ENCODE measurements at regions not wholly inside any gene's neighbourhood (a gene's known extent, or its start where the extent isn't known, plus 50 kb on each side); places are given as distances from the start of the nearest gene placed in this dataset.

- H3K9me3 Mint-ChIP-seq: peaks cover 8% of the 10 kb centered on the region
- H3K27ac Mint-ChIP-seq: peak overlapping the region; percentile 96
- H3K36me3 Mint-ChIP-seq: peaks cover 6% of the 10 kb centered on the region
These were observed 215.2 kb downstream of the AUH start for GRCh38 chr9:91146391-91147019.

DNA sequence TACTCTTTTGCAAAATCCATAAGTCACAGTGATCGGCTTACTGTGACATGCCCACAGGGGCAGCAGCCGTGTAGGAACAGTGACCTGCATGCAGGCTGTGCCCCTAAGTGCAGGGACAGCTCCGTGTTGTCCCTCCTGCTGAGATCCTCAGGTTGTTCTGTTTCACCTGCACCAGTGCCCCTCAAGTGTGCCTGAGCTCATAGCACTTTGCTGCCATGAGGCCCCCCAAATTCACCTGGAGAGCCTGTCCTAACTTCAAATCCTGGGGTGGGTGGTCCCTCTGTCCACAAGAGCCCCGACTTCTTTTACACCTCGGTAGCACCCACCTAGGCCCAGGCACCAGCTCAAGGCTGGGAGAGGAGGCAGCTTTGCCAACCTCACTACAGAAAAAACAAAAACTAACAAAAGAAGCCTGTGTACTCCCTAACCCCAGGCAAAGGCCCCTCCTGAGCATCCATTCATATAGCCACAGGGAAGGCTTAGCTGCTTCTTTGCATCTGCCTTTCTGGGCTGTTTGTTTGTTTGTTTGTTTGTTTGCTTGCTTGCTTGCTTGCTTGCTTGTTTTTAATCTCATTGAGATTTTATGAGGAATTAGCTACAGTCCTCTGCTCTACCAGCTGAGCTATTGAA lies 214.5 kb downstream of the AUH start:
- Mint-ChIP-seq H3K4me3 (peak overlapping the region; percentile 55), H3K36me3 (peaks cover 6% of the 10 kb centered on the region), H3K4me1 (peaks cover 69% of the 10 kb centered on the region), H3K27ac (peak overlapping the region; percentile 96), H3K27me3 (no peaks in the 10 kb centered on the region), H3K9me3 (peaks cover 8% of the 10 kb centered on the region)
- ATAC-seq: no peak

More at GRCh38 chr9:91146391-91147019, 215.2 kb downstream of the AUH start:
- H3K4me3 Mint-ChIP-seq: peak overlapping the region; percentile 27
- ATAC-seq: peak; percentile 61
- H3K27me3 Mint-ChIP-seq: no peaks in the 10 kb centered on the region
- H3K4me1 Mint-ChIP-seq: peaks cover 69% of the 10 kb centered on the region

DNA sequence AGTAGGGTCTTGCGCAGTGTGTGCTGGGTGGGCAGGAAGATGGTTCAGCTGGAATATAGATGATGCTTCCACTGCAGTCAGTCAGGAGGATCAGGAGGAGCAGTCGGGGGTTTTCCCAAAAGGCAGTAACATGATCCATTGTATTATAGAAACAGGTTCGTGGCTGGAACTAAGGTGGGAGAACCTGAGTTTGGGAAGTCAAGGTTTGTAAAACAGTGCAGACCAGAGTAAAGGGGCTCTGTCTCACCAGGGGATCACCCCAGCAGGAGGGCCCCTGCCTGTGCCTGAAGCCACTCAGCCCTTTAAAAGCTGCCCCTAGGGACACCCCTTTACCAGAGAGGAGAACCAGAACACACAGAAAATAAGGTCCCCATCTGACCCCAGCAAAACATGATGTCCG lies 213.4 kb downstream of the AUH start:
- Mint-ChIP-seq H3K27ac (peak overlapping the region; percentile 96), H3K4me1 (peaks cover 78% of the 10 kb centered on the region), H3K9me3 (peaks cover 8% of the 10 kb centered on the region), H3K36me3 (peaks cover 6% of the 10 kb centered on the region), H3K4me3 (peak overlapping the region; percentile 55), H3K27me3 (no peaks in the 10 kb centered on the region)
- peak; percentile 41 for ATAC-seq

DNA sequence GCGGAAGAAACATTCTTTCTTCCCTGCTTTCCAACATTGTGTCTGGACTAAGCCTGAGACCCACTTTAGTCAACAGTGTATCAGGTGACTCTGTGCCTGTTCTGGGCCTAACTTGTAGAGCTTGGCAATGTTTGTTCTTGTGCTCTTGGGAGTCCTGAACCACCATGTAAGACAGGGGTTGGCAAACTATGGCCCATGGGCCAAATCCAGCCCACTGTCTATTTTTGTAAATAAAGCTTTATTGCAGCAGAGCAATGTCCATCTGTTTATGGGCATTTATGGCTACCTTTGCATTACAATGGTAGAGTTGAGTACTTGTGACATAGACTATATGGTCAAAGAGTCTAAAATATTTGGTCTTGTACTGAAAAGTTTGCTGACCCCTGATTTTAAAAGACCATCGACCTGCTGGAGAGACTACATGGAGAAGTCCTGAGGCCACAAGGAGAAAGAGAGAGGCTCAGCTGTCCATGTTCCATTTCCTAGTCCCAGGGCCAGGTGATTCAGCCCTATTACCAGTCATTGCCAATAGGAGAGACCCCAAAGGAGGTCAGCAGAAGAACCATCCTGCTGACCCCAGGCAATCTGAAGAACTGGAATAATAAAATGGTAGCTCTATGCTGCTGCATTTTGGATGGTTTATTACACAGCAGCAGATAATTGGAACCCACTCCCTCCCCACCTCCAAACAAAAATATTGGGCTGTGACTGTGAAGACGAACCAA lies 211.3 kb downstream of the AUH start:
- H3K9me3 Mint-ChIP-seq: peaks cover 4% of the 10 kb centered on the region

GRCh38 chr9:91150998-91151717 lies 210.6 kb downstream of the AUH start:
- Mint-ChIP-seq H3K9me3 (peaks cover 2% of the 10 kb centered on the region), H3K27ac (peak overlapping the region; percentile 96), H3K27me3 (no peaks in the 10 kb centered on the region), H3K4me3 (peak overlapping the region; percentile 50), H3K36me3 (no peaks in the 10 kb centered on the region), H3K4me1 (peaks cover 69% of the 10 kb centered on the region)
- peak; percentile 86 for ATAC-seq

More for the DNA sequence above, 211.3 kb downstream of the AUH start:
- H3K36me3 Mint-ChIP-seq: peaks cover under 1% of the 10 kb centered on the region
- peaks cover 76% of the 10 kb centered on the region for H3K4me1 Mint-ChIP-seq
- no peak for ATAC-seq
- H3K4me3 Mint-ChIP-seq: no peak overlapping the region
- peak overlapping the region; percentile 96 for H3K27ac Mint-ChIP-seq
- no peaks in the 10 kb centered on the region for H3K27me3 Mint-ChIP-seq

GRCh38 chr9:91151718-91152095 lies 210.0 kb downstream of the AUH start:
- H3K27ac Mint-ChIP-seq: peak overlapping the region; percentile 96
- peaks cover 2% of the 10 kb centered on the region for H3K9me3 Mint-ChIP-seq
- no peaks in the 10 kb centered on the region for H3K27me3 Mint-ChIP-seq
- peak; percentile 58 for ATAC-seq
- H3K36me3 Mint-ChIP-seq: no peaks in the 10 kb centered on the region
- peaks cover 69% of the 10 kb centered on the region for H3K4me1 Mint-ChIP-seq
- peak overlapping the region; percentile 50 for H3K4me3 Mint-ChIP-seq

DNA sequence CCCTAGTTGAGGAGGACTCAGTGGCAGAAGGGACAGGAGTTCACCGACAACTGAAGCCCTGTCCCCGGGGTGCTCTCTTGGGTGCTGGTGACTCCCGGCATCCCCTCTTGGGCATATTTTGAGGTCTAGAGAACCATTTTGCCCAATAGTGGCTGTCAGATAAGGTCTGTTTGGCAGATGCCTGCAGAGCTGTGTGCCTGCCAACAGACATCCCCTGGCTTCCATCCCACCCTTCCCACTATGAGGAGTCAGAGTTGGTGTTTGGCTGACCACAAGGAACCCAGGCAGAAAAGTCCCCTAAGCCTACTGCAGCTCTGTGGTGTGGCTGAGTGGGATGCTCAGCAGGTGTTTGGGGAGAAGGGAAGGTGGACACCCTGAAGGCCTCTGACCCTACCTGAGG lies 207.0 kb downstream of the AUH start:
- Mint-ChIP-seq H3K4me3 (no peak overlapping the region), H3K27ac (peak overlapping the region; percentile 28), H3K27me3 (no peaks in the 10 kb centered on the region), H3K4me1 (peaks cover 44% of the 10 kb centered on the region), H3K36me3 (no peaks in the 10 kb centered on the region), H3K9me3 (no peaks in the 10 kb centered on the region)
- ATAC-seq: no peak

DNA sequence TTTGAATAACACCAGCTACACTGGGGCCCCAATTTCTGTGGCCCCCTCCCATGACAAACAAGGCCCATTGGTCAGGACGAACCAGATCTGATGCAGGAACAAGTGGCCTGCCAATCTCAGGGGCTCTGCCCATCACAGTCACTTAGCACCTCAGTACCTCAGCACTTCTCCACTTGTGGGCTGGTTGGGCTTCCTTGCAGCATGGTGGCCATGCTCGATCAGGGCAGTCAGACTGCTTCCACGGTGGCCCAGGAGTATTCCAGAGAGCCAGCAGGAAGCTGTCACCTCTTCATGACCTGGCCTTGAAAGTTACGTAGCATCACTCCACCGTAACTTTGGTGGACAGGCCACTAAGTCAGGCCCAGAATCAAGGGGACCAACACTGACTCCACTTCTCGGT lies 206.5 kb downstream of the AUH start:
- Mint-ChIP-seq H3K9me3 (no peaks in the 10 kb centered on the region), H3K27ac (peak overlapping the region; percentile 76), H3K27me3 (no peaks in the 10 kb centered on the region), H3K4me3 (no peak overlapping the region), H3K4me1 (peaks cover 42% of the 10 kb centered on the region), H3K36me3 (no peaks in the 10 kb centered on the region)
- ATAC-seq: no peak

- Mint-ChIP-seq H3K27ac (peak overlapping the region; percentile 76), H3K27me3 (no peaks in the 10 kb centered on the region), H3K4me1 (peaks cover 36% of the 10 kb centered on the region), H3K4me3 (no peak overlapping the region), H3K9me3 (no peaks in the 10 kb centered on the region), H3K36me3 (no peaks in the 10 kb centered on the region)
- no peak for ATAC-seq
These were observed 205.9 kb downstream of the AUH start for GRCh38 chr9:91155746-91156376.

GRCh38 chr9:91156451-91157234 lies 205.1 kb downstream of the AUH start:
- Mint-ChIP-seq H3K36me3 (no peaks in the 10 kb centered on the region), H3K4me3 (no peak overlapping the region), H3K9me3 (no peaks in the 10 kb centered on the region), H3K27me3 (no peaks in the 10 kb centered on the region), H3K27ac (peak overlapping the region; percentile 76), H3K4me1 (peaks cover 36% of the 10 kb centered on the region)
- no peak for ATAC-seq

- H3K9me3 Mint-ChIP-seq: no peaks in the 10 kb centered on the region
- H3K4me1 Mint-ChIP-seq: peaks cover 33% of the 10 kb centered on the region
- no peak for ATAC-seq
- H3K27ac Mint-ChIP-seq: no peak overlapping the region
- H3K4me3 Mint-ChIP-seq: no peak overlapping the region
- H3K27me3 Mint-ChIP-seq: no peaks in the 10 kb centered on the region
- H3K36me3 Mint-ChIP-seq: no peaks in the 10 kb centered on the region
These were observed 203.8 kb downstream of the AUH start for GRCh38 chr9:91157883-91158282.

DNA sequence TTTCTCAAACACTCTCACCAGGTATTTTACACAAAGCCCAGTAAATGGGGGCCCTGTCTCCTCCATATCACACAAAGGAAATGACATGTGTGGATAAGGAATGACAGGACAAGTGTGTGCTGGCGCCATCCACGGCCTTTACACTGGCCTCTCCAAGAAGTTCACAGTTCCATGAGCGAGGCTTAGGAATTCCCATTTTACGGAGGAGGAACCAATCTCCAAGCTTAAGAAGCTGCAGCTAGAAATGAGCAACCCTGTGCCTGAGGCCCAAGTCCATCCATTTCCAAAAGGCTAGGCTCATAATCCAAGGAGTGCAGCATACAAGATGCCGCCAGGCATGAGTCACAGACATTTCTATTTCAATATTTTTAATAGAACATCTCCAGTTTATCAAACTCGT lies 203.4 kb downstream of the AUH start:
- Mint-ChIP-seq H3K27me3 (no peaks in the 10 kb centered on the region), H3K27ac (no peak overlapping the region), H3K9me3 (no peaks in the 10 kb centered on the region), H3K4me1 (peaks cover 34% of the 10 kb centered on the region), H3K4me3 (no peak overlapping the region), H3K36me3 (no peaks in the 10 kb centered on the region)
- no peak for ATAC-seq

DNA sequence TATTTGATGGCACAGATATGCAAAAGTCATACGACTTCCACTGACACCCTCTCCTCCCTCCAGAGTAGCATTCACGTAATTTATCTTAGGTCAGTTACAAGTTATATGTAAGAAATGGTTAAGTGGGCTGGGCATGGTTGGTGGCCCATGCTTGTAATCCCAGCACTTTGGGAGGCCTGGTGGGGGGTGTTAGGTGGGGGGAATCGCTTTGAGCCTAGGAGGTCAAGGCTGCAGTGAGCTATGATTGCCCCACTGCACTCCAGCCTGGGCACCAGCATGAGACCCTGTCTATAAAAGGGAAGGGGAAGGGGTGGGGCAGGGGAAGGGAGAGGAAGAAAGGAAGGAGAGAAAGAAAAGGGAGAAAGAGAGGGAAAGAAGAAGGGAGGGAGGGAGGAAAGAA lies 202.8 kb downstream of the AUH start:
- H3K27me3 Mint-ChIP-seq: no peaks in the 10 kb centered on the region
- no peaks in the 10 kb centered on the region for H3K9me3 Mint-ChIP-seq
- H3K4me1 Mint-ChIP-seq: peaks cover 41% of the 10 kb centered on the region
- H3K4me3 Mint-ChIP-seq: no peak overlapping the region
- H3K27ac Mint-ChIP-seq: peak overlapping the region; percentile 73
- H3K36me3 Mint-ChIP-seq: no peaks in the 10 kb centered on the region
- ATAC-seq: no peak

DNA sequence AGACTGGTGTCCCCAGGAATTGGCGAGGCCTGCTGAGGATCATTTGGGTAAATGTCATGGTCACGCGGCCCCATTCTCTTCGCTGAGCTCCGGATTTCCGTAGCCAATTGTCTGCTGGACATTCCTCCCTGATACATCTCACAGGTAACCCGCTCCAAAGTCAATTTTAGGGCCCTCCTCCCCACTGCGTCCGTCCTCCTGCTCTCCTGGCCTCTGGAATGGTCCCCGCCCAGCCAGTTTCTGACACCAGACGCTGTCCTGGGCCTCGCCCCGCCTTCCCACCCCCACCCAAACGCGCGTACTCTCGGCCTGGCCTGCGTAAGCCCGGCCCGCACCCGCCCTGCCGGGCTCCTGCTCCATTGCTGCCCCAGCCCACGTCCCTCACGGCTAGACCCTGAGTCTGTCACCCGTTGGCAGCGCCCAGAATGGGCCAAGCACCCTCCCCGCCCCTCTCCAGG lies 202.0 kb downstream of the AUH start:
- no peak overlapping the region for H3K4me3 Mint-ChIP-seq
- no peaks in the 10 kb centered on the region for H3K36me3 Mint-ChIP-seq
- no peaks in the 10 kb centered on the region for H3K27me3 Mint-ChIP-seq
- no peaks in the 10 kb centered on the region for H3K9me3 Mint-ChIP-seq
- ATAC-seq: no peak
- H3K4me1 Mint-ChIP-seq: peaks cover 48% of the 10 kb centered on the region
- peak overlapping the region; percentile 73 for H3K27ac Mint-ChIP-seq

Measured in stimulated activated memory B cell treated with anti-CD40 and anti-IgM and Interleukin-4, amounts not matched to agents 10 μg/mL and 1 μg/mL and 100 μg/mL, for 72 hours (primary cell).